NCI-H524 (cell line): ENCODE measurements at regions not wholly inside any gene's neighbourhood (a gene's known extent, or its start where the extent isn't known, plus 50 kb on each side); places are given as distances from the start of the nearest gene placed in this dataset.
"Not testable (repeated sequence)": the region's sequence is repeated elsewhere in the genome, so short reads cannot be mapped to it uniquely, and the experiment has no call there.

Experiments
- DNase-seq, 2 experiments: peaks; one replicate each; lab custom pipeline; 2025; lab: John Stamatoyannopoulos, UW

DNA sequence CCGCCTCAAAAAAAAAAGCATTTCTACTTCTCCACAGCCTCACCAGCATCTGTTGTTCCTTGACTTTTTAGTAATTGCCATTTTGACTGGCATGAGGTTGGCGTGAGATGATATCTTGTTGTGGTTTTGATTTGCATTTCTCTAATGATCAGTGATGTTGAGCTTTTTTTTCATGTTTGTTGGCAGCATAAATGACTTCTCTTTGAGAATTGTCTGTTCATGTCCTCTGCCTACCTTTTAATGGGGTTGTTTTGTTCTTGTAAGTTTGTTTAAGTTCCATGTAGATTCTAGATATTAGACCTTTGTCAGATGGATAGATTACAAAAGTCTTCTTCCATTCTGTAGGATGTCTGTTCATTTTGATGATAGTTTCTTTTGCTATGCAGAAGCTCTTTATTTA, 182.9 kb downstream of the FOXG1 start:
- DNase-seq = no peak

DNA sequence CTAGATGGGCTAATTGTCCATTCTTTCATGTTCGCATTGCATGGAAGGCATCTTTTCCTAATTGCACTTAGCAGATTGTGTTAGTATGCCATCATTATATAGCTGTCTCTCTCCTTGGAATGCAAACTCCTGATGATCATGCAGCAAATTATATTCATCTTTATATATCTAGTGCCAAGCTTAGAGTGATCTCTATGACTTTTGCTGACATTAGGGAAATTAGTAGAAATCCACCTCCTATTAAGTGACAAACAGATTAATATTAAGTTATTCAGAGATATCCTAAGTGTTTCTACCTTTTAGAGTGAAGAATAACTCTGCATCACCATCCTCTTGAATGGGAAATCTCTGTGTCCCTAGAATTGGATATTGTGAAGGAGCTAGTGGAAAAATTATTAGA, 185.6 kb downstream of the FOXG1 start:
- no peak for DNase-seq

DNA sequence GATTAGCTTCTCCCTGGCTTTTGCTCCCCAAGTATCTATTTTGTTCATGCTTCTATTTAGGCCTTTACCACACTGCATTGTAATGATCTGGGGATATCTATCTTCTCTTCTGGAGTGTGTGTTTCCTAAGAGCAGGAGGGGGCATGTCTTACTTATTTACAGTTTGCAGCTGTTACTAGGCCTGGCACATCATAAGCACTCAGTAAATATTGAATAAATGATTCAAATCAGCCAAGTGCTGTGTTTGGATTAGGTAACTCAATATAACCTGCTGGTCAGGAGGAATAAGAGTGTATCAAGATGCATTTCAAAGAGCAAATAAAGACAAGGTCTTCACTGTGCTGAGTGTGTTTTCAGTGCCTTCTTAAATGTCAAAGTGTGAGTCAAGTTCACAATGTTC, 186.1 kb downstream of the FOXG1 start:
- no peak for DNase-seq

DNA sequence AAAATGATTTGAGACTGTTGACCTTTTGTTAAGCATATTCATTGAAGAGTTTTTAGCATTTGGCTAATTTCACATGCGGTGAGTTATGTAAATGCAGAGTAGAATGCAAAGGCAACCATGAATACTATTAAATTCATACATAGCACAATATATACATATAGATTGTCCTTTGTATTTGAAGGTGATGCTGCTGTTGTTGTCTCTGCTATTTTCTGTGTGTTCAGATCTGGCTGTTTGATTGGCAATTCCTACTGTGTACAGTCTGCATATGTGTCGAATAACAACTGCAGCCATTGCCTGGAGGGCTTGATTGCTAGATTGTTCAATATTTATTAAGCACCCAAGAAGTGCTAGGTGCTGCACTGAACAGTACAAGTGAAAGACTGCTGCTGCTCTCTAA, 187.4 kb downstream of the FOXG1 start:
- no peak for DNase-seq

DNA sequence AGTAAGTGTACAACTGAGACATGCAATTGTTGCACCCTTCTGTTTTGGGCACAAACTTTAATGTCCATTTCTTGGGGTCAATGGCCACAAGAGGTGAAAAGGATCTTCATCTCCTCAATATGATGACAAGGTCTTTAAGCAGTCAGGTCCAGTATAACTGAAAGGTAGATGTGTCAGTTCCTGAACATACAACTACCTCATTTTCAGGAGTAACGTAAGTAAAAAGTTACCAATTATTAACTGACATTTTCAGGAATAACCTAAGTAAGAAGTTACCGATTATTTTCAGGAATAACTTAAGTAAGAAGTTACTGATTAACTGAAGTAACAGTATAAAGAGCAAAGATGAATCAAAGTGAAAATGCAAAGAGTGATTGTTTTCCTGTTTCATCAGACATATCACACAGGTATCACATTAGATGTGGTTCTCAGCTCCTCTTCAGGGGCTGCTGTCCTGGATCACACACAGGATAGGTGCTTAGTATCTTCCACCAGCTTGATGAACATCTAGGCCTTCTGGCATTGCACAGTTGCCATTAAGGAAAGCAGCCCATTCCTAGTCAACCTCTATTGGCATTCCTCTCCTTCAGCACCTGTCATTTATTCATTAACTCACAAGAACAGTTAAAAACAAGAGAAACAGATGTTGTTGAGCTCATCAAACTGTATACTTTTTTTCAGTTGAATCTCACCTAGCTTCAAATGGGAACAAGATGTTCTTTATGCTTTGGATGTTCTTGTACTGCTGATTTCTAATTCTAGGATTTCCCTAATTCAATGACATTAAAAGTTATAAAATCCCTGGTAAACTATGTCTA, 200.0 kb downstream of the FOXG1 start:
- no peak for DNase-seq

DNA sequence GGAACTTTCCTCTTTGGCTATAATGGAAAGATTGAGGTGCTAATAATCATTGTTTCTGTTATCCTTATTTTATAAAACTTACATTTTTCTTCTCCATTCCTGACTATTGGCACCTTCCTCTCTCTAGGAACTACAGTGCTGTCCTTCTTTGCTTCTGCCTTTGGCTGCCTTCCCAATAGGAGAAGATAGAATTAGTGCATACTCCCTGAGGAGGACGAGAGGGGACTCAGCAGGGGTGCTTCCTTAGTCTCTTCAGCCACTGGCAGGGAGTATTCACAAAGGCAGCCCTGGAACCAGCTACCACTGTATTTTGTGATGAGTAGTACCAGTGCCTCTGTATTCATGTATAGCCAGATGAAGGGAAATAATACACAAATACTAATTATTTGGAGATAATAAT, 208.5 kb downstream of the FOXG1 start:
- no peak for DNase-seq

DNA sequence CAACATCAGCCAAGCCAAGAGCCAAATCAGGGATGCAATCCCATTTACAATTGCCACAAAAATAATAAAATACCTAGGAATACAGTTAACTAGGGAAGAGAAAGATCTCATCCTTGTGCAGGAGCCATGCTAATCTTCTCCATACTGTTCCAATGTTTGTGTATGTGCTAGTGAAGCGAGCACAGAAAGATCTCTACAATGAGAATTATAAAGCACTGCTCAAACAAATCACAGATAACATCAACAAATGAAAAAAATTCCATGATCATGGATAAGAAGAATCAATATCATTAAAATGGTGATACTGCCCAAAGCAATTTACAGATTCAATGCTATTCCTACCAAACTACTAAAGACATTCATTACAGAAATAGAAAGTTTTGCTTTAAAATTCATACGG, 215.6 kb downstream of the FOXG1 start:
- no peak for DNase-seq

DNA sequence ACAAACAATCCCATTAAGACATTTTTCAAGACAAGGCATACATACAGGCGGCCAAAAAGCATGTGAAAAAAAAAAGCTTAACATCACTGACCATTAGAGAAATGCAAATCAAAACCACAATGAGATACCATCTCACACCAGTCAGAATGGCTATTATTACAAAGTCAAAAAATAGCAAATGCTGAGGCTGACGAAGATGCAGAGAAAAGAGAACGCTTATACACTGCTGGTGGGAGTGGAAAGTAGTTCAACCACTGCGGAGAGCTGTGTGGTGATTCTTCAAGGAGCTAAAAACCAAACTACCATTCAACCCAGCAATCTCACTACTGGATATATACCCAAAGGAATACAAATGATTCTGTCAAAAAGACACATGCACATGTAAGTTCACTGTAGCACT, 216.7 kb downstream of the FOXG1 start:
- DNase-seq = no peak

GRCh38 chr14:28987516-28987915, 220.9 kb downstream of the FOXG1 start:
- no peak for DNase-seq

DNA sequence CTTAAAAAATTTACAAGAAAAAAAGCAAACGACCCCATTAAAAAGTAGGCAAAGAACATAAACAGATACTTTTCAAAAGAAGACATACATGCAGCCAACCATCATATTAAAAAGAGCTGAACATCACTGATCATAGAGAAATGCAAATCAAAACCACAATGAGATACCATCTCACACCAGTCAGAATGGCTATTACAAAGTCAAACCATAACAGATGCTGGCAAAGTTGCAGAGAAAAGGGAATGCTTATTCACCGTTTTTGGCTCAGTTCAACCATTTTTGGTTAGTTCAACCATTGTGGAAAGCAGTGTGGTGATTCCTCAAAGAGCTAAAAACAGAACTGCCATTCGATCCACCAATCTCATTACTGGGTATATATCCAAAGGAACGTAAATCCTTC, 230.6 kb downstream of the FOXG1 start:
- DNase-seq = not testable (repeated sequence)

GRCh38 chr14:28999656-29000055, 233.1 kb downstream of the FOXG1 start:
- no peak for DNase-seq

- DNase-seq = no peak
These were observed 239.1 kb downstream of the FOXG1 start for GRCh38 chr14:29005647-29006046.

GRCh38 chr14:29007990-29008389, 241.4 kb downstream of the FOXG1 start:
- no peak for DNase-seq

- DNase-seq = peak; percentile 60 to 89
These were observed 249.7 kb downstream of the FOXG1 start for GRCh38 chr14:29016050-29016900.

- DNase-seq = not testable (repeated sequence)
These were observed 256.9 kb downstream of the FOXG1 start for GRCh38 chr14:29023505-29023904.

- DNase-seq = not testable (repeated sequence)
These were observed 260.9 kb downstream of the FOXG1 start for GRCh38 chr14:29027441-29027840.

- not testable (repeated sequence) for DNase-seq
These were observed 261.5 kb downstream of the FOXG1 start for GRCh38 chr14:29027941-29028705.

DNA sequence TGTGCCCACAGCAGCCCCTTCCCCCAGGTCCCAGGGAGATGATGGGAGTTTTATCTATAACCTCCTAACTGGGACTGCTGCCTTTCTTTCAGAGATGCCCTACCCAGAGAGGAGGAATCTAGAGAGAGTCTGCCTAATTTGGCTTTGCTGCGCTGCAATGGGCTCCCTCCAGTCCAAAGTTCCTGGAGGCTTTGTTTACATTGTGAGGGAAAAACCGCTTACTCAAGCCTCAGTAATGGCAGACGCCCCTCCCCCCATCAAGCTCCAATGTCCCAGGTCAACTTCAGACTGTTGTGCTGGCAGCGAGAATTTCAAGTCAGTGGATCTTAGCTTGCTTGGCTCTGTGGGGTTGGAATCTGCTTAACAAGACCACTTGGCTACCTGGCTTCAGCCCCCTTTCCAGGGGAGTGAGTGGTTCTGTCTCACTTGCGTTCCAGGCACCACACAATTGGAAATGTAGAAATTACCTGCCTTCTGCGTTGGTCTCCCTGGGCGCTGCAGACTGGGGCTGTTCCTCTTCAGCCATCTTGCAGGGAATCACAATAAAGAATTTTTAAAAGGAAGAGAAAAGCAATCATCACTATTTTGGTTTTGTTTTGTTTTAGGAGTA, 262.5 kb downstream of the FOXG1 start:
- no peak for DNase-seq

GRCh38 chr14:29030121-29030520, 263.5 kb downstream of the FOXG1 start:
- DNase-seq = no peak

- no peak for DNase-seq
These were observed 264.4 kb downstream of the FOXG1 start for GRCh38 chr14:29030970-29031369.

DNA sequence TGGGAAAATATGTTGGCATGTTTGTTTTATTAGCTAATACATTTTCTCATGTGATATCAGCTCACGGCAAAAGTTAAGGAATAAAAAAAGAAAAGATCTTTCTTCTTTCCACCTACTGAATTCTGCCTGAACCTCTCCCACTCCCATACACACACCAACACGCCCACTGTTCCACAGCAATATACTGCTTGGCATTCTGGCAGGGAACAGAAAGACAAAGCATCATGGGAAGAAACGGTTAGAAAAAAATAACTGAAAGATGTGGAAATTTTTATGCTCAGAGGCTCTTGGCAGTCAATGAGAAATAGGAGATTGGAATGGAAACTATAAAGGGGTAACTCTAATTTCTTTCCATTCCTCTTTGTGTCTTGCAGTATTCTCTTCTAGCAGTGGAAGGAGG, 268.5 kb downstream of the FOXG1 start:
- DNase-seq = no peak

- DNase-seq = no peak
These were observed 270.8 kb downstream of the FOXG1 start for GRCh38 chr14:29037411-29037810.
